Retina (tissue), 1 donor: ENCODE measurements at regions not wholly inside any gene's neighbourhood (a gene's known extent, or its start where the extent isn't known, plus 50 kb on each side); places are given as distances from the start of the nearest gene placed in this dataset.
"Not testable (repeated sequence)": the region's sequence is repeated elsewhere in the genome, so short reads cannot be mapped to it uniquely, and the experiment has no call there.

Experiments used
- DNase-seq: peaks from one replicate; pipeline ENCODE4 v3.0.0-alpha.2; 2016

DNA sequence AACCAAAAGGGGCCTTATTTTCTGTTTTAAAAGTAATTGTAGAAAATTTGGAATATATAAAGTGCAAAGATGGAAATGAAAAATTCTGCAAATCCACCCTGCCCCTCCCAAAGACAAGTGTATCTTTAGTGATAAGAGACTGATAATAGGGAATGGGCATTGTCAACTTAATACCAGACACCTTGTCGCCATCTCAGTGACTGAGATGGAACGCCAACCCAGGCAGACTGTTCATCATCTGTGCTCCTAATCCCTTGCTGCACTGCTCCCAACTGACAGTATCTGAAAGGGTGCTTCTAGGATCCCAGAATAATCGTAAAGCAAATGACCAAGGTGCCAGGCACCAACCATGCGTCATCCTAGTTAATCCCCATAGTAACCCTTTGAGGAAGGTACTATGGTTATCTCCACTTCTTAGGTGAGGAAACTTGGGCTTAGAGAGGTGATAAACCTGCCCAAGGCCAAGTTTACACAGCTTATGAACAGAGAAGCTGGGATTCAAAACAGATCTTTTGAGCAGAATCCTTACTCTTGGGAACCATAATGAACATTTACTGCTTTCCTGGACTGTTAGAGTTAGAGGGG lies 583.7 kb downstream of the GATA3 start:
- DNase-seq: no peak

DNA sequence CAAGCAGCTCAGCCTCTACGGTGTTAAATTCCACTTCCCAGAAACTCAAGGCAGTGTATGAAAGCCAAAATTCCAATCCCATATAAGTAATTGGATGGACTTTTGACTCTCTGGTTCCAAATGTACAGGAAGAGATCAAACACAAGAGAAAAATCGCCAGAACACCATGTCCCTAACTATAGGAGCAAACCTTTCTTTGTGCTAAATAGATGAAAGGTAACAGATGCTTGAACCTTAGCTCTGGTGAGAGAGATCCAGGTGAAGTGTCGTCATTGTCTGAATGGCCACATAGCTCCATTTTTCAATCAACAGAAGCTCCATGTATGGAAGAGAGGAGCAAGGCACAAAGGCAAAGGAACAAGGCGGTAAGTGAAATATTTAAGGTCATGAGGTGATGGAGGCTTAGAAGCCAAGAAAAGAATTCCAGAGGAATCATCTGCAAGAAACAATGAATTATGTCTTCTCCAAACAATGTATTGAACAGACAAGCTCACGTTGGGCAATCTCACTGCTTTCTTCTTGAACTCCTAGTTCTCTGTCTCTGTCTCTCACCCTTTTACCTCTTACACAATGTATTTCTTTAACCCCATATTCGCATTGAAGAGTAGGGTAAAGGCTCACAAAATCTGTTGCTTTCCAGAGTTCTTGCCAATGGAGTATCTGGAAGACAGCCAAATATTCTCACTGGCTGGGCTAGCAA lies 585.1 kb downstream of the GATA3 start:
- DNase-seq: no peak

DNA sequence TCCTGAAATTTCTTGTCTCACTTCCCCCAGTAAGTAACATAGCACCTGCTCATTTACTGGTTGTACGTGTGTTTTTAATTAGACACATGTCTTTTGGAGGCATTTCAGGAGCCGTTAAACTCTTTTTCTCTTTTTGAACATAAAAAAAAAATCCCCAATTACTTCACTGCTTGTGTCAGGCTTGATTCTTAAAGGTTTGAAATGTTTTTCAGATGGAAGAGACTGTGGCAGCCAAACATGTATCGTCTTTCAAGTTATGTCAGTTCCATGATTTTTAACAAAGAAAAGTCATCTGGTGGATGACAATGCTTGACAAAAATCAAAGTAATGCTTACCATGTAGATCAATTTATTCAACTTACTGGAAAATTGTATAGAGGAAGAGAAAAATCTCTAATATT lies 585.8 kb downstream of the GATA3 start:
- DNase-seq: no peak

DNA sequence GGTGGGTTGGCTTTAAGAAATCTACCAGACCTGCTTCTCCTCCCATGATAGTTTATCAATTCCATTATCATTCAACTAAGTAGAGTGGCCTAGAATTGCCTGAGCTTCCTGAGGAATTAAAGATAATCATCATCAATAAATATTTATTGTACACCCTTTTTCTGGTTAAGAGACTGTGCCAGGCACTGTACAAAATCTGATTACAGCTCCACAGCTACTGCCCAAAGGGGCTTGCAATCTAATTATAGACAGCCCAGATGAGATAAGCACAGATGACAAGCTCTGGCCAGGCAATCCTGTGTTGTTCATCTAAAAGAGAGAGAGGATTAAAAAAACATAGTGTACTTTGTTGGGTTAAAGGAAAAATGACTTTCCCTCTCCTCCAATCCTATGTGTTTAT lies 586.4 kb downstream of the GATA3 start:
- no peak for DNase-seq

DNA sequence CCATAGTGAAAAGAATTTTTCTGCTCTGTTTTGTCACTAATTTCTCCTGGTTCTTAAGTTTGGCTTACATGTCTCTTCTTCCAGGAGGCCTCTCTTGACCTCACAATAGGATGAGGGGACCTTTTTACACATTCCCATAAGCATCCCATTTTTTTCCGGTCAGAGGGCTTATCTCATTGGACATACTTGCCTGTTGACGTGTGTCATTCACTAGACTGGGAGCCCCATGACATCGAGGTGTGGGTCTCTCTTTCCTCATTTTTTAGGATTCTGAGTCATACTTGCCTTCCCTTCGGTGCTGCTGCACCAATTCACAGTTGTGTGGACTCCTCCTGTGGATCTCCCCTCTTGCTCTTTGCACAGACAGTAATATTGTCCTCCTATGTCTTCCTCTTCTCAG lies 601.8 kb downstream of the GATA3 start:
- DNase-seq: no peak

DNA sequence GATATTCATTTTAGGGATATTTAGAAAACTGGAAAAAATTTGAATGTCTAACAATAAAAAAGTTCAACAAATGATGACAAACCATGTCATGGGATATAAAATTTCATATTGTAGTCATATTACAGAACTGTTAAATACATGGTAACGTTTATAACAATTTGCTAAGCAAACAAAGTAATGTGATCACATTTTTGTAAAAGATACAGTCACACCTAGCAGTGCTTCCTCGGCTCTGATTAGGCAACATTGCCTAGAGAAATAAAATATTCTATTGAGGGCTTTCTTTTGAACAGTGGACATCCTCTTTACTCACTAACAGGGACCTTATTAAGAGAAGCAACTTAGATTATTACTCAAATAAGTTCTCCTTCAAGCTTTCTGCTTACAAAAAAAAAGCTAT lies 605.5 kb downstream of the GATA3 start:
- no peak for DNase-seq

DNA sequence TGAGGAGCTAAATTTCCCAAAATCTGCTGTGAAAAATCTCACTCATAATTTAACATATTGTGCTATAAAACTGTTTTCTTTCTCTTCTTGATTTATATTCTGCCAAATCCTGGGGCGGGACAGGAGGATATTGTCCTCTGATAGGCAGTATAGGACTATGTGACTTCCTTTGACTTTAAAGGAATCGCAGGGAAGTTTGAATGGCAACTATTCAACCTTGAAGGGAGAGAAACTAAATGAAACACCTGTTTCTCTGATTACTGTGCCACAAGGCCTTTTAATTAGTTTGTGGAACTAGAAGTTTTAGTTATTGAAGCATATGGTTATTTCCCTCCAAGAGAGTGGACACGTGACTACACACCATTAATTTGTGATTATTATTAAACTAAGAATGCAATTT lies 607.4 kb downstream of the GATA3 start:
- no peak for DNase-seq

DNA sequence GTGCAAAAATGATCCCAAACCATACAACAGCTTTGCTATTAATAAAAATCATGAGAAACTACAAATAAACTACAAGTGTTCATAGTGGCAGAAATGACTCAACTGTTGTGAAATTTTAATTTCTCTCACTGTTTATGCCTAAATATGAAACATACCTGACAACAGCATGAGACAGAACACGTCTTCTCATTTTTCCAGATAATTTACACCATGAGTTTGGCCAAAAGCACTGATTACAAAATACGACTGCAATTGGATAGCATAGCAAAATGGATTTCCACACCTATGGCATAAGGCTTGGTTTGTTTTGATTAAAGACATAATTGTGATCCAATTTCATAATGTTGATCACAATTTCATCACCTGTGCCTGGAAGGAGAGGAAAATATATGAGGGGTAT lies 608.6 kb downstream of the GATA3 start:
- no peak for DNase-seq

DNA sequence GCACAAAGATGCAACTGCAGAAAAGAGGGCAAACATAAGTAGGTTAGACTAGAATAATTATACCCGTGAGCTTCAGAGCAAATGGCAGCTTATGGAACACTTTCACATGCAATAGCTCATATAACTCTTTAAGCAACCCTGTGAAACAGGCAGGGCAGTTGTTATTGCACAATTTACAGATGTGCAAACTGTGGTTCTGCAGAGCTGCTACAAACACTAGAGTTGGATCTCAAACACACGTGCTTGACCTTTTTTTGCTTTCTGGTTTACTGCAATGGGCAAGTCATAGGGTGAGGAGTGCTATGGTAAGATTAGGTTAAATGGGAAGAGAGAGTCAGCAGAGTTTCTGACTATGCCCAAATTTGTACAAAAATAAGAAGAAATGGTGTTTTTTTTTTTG lies 610.8 kb downstream of the GATA3 start:
- DNase-seq: no peak

DNA sequence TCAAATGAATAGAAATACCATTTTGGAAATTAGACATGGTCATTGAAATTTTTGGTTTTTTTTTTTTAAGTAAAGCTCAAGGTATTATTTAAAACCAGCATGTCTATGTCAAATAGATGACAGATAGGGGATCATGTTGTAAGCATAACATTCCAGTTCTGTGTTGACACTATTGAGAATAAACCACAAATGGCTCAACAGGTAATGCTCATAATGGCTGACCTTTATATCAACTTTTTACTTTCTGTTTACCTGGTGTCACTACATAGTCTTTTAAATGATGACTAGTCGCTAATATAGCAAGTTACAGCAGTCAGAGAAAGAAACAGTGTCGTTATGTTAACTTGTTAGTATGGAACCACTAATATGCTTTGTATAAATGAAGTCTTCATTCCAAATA lies 616.0 kb downstream of the GATA3 start:
- DNase-seq: no peak

DNA sequence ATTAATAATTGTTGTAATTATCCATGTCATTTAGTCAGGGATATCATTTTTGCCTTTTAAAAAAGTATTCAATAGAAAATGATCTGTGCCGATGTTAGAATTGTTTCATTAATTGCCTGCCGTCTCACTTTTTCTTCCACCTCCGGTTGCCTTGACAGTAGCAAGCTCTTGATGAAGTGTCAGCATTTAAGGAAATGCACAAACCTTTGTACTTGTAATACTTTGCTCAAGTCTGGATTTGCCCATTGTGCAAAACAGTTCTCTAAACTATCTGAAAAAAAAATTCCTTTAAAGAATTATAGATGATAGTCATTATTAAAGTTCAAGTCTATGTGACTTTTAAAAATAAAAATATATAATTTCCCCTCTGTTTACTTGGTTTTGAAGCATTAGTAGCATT lies 619.7 kb downstream of the GATA3 start:
- DNase-seq: no peak

DNA sequence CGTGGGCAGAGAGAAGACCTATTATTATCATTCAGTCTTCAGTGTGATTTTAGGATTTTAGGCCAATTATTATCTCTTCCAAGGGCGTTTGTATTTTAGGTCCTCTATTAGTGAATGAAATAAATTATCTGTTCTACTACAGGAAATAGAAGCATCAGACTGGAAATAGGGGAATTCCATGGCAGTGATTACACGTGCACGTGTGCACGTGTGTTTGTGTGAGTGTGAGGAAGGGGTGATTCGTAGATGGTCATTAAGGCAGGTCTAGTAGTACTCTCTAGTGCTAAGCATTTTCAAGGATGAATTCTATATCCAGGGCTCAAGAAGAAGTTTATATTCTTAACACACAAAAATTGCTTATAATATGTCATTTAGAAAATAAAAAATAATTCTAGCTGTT lies 623.2 kb downstream of the GATA3 start:
- DNase-seq: no peak

DNA sequence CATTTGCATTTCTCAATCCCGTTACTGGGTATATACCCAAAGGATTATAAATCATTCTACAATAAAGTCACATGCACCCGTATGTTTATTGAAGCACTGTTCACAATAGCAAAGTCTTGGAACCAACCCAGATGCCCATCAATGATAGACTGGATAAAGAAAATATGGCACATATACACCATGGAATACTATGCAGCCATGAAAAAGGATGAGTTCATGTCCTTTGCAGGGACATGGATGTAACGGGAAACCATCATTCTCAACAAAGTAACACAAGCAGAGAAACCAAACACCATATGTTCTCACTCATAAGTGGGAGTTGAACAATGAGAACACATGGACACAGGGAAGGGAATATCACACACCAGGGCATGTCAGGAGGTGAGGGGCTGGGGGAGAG lies 630.4 kb downstream of the GATA3 start:
- DNase-seq: not testable (repeated sequence)

DNA sequence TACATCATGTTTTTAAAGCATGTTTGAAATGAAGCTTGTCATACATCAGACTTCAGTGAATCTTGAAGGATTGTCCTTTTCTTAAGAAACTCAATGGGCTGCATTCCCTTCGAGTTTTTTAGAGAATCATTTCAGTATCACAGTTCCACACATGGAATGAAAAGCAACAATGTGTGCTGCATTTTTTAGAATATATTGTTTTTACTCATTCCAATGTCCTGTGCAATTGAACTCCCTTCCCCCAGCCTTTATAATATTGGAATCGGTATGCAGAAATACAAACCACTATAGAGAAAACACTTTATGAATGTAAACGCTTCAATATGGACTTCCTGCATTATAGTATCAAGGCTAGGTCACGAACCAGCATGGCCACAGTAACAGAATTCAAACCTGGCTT lies 634.4 kb downstream of the GATA3 start:
- no peak for DNase-seq

DNA sequence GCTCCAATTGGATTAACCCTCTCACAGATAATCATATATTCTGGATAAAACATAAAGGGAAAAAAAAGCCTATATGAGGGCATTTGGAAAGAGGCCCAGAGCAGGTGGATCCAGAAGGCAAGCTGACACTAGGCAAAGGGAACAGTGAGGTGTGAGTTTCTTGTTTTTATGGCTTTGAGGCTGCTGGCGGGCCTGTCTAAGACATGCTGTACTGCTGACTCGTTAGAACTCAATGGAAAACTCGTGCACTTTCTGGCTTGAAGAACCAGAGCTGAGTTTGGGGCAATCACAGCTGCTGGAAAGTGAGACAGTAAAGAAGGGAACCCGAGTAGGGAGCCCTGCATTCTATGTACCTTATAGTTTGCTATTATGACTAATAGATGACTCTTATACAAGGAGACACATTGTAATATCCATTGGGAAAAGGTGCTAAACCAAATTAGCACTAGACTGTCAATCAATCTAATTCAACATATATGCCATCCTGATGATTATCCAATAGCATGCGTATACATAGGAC lies 637.1 kb downstream of the GATA3 start:
- DNase-seq: no peak

DNA sequence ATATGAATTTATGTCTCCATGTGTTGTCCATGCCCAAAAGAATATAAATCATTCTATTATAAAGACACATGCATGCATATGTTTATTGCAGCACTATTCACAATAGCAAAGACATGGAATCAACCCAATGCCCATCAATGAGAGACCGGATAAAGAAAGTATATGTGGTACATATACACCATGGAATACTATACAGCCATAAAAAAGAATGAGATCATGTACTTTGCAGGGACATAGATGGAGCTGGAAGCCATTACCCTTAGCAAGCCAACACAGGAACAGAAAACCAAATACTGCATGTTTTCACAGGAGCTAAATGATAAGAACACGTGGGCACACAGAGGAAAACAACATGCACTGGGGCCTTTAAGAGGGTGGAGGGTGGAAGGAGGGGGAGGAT lies 639.1 kb downstream of the GATA3 start:
- DNase-seq: not testable (repeated sequence)

DNA sequence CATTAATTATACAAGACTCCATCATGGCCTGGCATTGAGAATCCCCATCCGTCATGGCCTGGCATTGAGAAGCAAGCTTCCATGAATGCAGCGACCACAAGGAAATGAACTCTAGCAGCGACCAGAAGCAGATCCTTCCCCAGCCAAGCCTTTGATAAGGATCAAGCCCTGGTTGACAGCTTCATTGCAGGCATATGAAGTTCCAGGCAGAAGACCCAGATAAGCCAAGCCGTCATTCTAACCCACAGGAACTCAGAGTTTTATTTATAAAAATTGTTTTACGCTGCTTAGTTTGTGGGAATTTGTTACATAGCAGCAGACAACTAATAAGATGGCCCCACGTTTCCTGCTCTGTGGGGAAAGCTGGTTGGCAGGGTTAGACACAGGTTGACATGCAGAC lies 642.3 kb downstream of the GATA3 start:
- DNase-seq: no peak

DNA sequence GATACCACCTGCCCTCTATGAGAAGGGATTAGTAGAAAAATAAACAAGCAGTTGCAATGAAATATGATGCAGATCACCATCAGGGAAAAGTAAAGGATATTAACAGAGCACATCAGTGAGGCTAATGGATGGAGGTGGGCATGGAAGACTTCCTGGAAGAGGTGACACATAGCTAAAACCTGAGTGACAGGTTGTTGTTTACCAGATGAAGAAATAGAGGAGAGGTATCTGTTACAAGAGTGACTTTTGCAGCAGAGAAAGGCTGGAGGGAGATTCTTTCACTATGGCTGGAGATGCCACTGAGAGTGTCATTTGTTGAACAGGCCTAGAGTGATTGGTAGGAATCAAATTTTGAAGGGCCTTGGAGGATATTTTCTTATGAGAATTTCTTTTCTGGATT lies 646.2 kb downstream of the GATA3 start:
- DNase-seq: no peak

DNA sequence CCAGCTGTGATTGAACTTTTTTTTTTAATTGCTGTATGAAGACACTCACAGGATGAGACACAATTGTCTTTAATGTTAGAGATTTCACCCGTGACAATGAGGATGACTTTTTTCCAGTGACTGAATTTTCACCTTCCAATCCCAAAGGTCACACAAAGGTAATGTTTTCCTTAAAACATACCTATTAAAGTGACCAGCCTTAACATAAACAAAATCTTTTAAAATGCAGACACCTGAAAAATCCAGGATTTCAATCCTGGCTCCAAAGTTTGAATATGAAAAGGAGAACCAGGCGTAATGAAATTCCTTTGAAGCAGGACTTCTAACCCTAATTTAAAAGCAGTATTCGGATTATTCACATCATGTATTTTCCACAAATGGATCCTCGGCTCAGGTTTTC lies 647.7 kb downstream of the GATA3 start:
- DNase-seq: no peak

DNA sequence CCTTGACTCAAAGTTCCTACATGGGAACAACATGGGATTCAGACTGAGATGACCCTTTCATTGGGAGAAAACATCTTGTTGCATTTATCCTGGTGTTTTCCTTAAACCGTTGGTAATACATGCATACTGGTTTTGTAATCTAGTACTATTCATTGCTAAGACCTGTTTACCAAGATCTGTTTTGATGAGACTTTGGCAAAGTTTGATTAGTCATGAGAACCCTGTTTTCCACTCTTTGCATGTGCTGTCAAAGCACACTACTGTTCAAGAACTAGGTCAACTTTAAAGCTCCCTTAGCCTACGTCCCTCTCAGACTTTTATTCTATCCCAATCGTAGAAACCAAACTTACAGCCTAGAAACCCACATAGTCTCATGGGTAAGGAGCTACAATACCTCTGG lies 650.9 kb downstream of the GATA3 start:
- DNase-seq: no peak

DNA sequence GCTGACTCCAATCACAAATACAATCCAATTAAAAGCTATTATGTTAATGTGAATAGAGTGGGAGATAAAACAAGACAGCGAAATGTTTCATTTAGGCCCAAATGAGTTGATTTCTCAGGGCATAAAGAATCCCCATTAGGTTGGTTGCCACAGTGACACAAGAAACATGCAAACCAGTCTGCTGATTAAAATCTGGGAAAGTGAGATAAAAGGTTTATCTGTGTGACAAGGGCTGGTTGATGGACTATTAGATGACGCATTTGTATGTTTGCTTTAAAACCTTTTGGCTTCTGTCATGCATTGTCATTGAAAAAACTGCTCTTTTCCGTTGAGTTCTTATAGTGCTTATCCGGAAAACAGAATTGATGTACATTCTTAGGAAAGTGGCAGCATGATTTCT lies 658.2 kb downstream of the GATA3 start:
- DNase-seq: no peak

DNA sequence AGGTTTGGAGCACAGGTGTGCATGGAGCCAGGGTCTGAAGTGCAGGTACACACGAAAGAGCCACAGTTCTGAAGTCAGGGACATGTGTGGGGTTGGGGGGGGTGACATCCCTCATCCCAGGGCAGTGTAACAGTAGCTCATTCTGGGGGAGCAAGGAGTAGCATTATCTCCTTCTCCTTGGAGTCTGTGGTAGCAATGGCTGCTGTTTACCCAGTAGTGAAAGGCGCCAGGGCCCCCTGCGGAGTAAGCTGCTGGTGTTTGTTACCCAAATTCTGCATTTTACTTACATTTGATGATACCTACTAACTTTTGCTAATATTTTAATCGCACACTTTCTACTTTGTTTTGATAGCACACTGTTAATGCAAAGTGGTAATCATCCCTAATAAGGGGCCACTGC lies 665.5 kb downstream of the GATA3 start:
- DNase-seq: no peak

DNA sequence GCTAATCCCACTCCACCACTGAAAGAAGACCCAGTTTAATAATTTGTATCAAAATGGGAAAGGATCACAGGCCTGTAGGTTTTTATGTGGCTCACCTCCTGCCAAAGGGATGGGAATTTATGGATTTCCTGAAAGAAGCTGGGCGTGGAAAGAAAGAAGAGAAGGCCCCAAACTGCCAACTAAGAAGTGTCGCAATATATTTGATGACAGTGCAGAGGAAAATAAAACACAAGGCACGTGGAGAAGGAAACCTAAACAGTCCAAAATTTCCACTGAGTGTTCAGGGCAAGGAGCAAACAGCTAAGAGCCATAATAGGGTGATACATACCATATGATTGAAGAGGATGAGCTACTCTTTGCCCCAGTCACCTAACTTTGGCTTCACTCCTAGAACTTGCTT lies 667.2 kb downstream of the GATA3 start:
- no peak for DNase-seq

DNA sequence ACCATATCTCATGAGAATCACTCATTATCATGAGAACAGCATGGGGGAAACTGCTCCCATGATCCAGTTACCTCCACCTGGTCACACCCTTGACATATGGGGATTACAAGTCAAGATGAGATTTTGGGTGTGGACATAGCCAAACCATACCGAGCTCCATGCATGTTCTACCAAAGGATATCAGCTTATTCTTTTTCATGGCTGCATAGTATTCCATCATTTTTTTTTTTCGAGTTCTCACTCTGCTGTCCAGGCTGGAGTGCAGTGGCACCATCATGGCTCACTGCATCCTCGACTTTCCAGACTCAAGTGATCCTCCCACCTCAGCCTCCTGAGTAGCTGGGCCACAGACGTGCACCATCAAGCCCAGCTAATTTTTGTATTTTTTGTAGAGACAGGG lies 668.3 kb downstream of the GATA3 start:
- DNase-seq: no peak

DNA sequence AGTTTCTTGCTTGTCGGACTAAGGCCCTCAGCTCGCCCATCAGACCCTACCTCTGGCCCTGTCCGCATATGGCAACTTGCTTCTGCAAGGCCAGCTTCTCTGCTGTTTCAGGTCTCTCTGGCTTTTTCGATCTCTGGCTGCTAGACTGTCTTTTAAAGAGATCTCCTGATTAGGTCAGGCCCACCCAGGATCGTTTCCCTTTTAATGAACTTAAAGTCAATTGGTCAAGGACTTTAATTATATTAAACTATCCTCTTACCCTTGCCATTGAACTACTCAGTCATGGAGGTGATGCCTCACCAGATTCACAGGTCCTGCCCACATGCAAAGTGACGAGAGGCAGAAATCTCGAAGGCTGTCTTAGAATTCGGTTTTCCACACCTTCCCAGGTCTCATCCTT lies 670.9 kb downstream of the GATA3 start:
- no peak for DNase-seq
